PC-3 (cell line): ENCODE measurements at regions not wholly inside any gene's neighbourhood (a gene's known extent, or its start where the extent isn't known, plus 50 kb on each side); places are given as distances from the start of the nearest gene placed in this dataset.
A peak's percentile ranks its signal among the peaks of the same experiment; 100 is the strongest.

Experiments used
- ATAC-seq: fragments of 200-7000 bp; cut with Tn5 transposase; 2 replicates; pipeline ENCODE4 v1.9.1; 2020; ENCODE audit warnings: mild to moderate bottlenecking, moderate library complexity
- BruUV-seq: library from RNA; stranded (reverse); fragments of 400-500 nt; replicated peaks from 2 replicates; lab custom pipeline; 2021; lab: Mats Ljungman, UMichigan
- CTCF ChIA-PET: fragments of 300-600 bp; sonication (Branson Sonifier 250); formaldehyde crosslinking; loops from one replicate; lab custom pipeline; 2022; ENCODE audit warnings: antibody characterized with exemption; lab: Charles Lee
- POLR2A ChIA-PET: fragments of 300-600 bp; sonication (Branson Sonifier 250); formaldehyde crosslinking; loops from one replicate; lab custom pipeline; 2022; ENCODE audit warnings: antibody characterized with exemption; ENCODE audit not compliant: unreplicated experiment; lab: Charles Lee
- DNase-seq: peaks from one replicate; pipeline ENCODE4 v3.0.0-alpha.2; 2015
- H2AFZ ChIP-seq: fragments of 300-600 bp; sonication (generic); 2 replicates; pipeline ENCODE4 v1.6.0; 2016; ENCODE audit warnings: antibody characterized with exemption, low read length
- H3F3A ChIP-seq: fragments of 300-600 bp; sonication (generic); one replicate; pipeline ENCODE4 v1.6.0; 2017; ENCODE audit warnings: antibody characterized with exemption, low read length, control low read depth, mild to moderate bottlenecking; ENCODE audit not compliant: unreplicated experiment
- H3K27ac ChIP-seq: fragments of 300-600 bp; sonication (generic); 2 replicates; pipeline ENCODE4 v1.5.1; 2016; ENCODE audit warnings: mild to moderate bottlenecking, low read length
- H3K27me3 ChIP-seq: fragments of 300-600 bp; sonication (generic); 2 replicates; pipeline ENCODE4 v1.6.1; 2016; ENCODE audit warnings: low read length, mixed read lengths
- H3K36me3 ChIP-seq: fragments of 300-600 bp; sonication (generic); 2 replicates; pipeline ENCODE4 v1.6.1; 2016; ENCODE audit warnings: low read depth, mixed run types, low read length, mixed read lengths
- H3K4me1 ChIP-seq: fragments of 300-600 bp; sonication (generic); 2 replicates; pipeline ENCODE4 v1.5.1; 2016; ENCODE audit warnings: low read length; ENCODE audit not compliant: insufficient read depth
- H3K4me2 ChIP-seq: fragments of 300-600 bp; sonication (generic); 2 replicates; pipeline ENCODE4 v1.6.0; 2016; ENCODE audit warnings: low read length
- H3K4me3 ChIP-seq: fragments of 300-600 bp; sonication (generic); 2 replicates; pipeline ENCODE4 v1.5.1; 2016; ENCODE audit warnings: mild to moderate bottlenecking, low read length, mixed read lengths
- H3K79me2 ChIP-seq: fragments of 300-600 bp; sonication (generic); 2 replicates; pipeline ENCODE4 v1.6.1; 2017; ENCODE audit warnings: low read length, mixed read lengths
- H3K9ac ChIP-seq: fragments of 300-600 bp; sonication (generic); 2 replicates; pipeline ENCODE4 v1.6.0; 2016; ENCODE audit warnings: mild to moderate bottlenecking, low read length
- H3K9me2 ChIP-seq: fragments of 300-600 bp; sonication (generic); replicated peaks from 2 replicates; pipeline ENCODE4 v1.6.1; 2016; ENCODE audit warnings: mixed run types, low read length, mixed read lengths
- H3K9me3 ChIP-seq: fragments of 300-600 bp; sonication (generic); 2 replicates; pipeline ENCODE4 v1.6.1; 2016; ENCODE audit warnings: low read length, mixed read lengths
- H4K20me1 ChIP-seq: fragments of 300-600 bp; sonication (generic); 2 replicates; pipeline ENCODE4 v1.6.1; 2016; ENCODE audit warnings: low read length, mixed read lengths
- EZH2 ChIP-seq: fragments of 300-600 bp; sonication (generic); IDR thresholded peaks from one replicate; pipeline ENCODE4 v1.6.1; 2017; ENCODE audit warnings: antibody characterized with exemption, mild to moderate bottlenecking, low read length; ENCODE audit not compliant: unreplicated experiment
- EZH2phosphoT487 ChIP-seq: fragments of 300-600 bp; sonication (generic); IDR thresholded peaks from 2 replicates; pipeline ENCODE4 v1.6.1; 2018; ENCODE audit warnings: mild to moderate bottlenecking, antibody characterized with exemption, low read length, borderline replicate concordance
- intact Hi-C: fragments of 100-400 bp; cut with micrococcal nuclease; formaldehyde crosslinking; loops from 2 replicates; pipeline ENCODE4 v1.9.0; 2023
- TF ChIP-seq, protein P1 (sequence below): fragments of 300-600 bp; sonication (generic); conservative IDR thresholded peaks from 2 replicates; pipeline ENCODE4 v1.5.1; 2017; ENCODE audit warnings: antibody characterized with exemption, low read depth, mild to moderate bottlenecking, low read length

- ChIA-PET CTCF (no interaction called here), POLR2A (no interaction called here)
- no TSS peak for BruUV-seq
- DNase-seq (peak; percentile 45), ATAC-seq (no peak)
- Histone ChIP-seq H3K36me3 (no peaks in the 10 kb centered on the region), H3K27ac (no peak overlapping the region), H3K9me2 (no peaks in the 10 kb centered on the region), H3K79me2 (no peaks in the 10 kb centered on the region), H3K27me3 (no peaks in the 10 kb centered on the region), H3K4me2 (no peak overlapping the region), H4K20me1 (no peaks in the 10 kb centered on the region), H3F3A (no peaks in the 10 kb centered on the region), H2AFZ (no peak overlapping the region; the same call in 1 of the 2 replicates), H3K9me3 (peaks cover 14% of the 10 kb centered on the region), H3K4me1 (peaks cover 14% of the 10 kb centered on the region), H3K4me3 (no peak overlapping the region), H3K9ac (no peak overlapping the region)
- intact Hi-C loops = no loop called here
- TF ChIP-seq EZH2 = no peak
- TF ChIP-seq, protein P1, sequence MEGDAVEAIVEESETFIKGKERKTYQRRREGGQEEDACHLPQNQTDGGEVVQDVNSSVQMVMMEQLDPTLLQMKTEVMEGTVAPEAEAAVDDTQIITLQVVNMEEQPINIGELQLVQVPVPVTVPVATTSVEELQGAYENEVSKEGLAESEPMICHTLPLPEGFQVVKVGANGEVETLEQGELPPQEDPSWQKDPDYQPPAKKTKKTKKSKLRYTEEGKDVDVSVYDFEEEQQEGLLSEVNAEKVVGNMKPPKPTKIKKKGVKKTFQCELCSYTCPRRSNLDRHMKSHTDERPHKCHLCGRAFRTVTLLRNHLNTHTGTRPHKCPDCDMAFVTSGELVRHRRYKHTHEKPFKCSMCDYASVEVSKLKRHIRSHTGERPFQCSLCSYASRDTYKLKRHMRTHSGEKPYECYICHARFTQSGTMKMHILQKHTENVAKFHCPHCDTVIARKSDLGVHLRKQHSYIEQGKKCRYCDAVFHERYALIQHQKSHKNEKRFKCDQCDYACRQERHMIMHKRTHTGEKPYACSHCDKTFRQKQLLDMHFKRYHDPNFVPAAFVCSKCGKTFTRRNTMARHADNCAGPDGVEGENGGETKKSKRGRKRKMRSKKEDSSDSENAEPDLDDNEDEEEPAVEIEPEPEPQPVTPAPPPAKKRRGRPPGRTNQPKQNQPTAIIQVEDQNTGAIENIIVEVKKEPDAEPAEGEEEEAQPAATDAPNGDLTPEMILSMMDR = no peak
- TF ChIP-seq EZH2phosphoT487 = no peak
Measured at GRCh38 chr10:33732161-33732680, 397.8 kb upstream of the NRP1 start.

DNA sequence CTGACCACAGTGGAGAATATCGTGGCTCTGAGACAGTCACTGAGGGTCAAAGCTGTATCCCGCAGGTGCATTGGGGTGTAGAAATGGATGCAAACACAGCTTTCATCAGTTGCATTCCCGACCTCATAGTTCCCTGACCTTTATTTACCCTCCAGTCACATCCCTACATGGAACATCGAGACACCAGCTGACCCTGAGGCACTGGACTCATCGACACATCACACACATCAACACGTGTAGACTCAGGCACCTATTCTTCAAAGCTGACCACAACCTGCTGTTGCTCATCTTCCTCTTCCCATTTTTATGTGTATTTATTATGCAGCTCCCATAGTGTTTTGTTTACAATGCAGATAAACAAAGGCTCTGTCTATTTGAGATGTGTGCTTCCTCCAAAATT is 396.9 kb upstream of the NRP1 start:
- DNase-seq (peak; percentile 48), ATAC-seq (no peak)
- no peak overlapping the region for H3K27ac ChIP-seq
- TF ChIP-seq EZH2phosphoT487 = no peak
- TF ChIP-seq, protein P1 = no peak
- no peak for TF ChIP-seq EZH2
- no peak overlapping the region for H3K4me2 ChIP-seq
- peaks cover 14% of the 10 kb centered on the region for H3K4me1 ChIP-seq
- no TSS peak for BruUV-seq
- CTCF ChIA-PET = no interaction called here
- no peak overlapping the region for H2AFZ ChIP-seq
- no peaks in the 10 kb centered on the region for H3K79me2 ChIP-seq
- peaks cover 14% of the 10 kb centered on the region for H3K9me3 ChIP-seq
- no peak overlapping the region for H3K9ac ChIP-seq
- H3F3A ChIP-seq = no peaks in the 10 kb centered on the region
- H3K4me3 ChIP-seq = no peak overlapping the region
- intact Hi-C loops = no loop called here
- no peaks in the 10 kb centered on the region for H3K27me3 ChIP-seq
- POLR2A ChIA-PET = no interaction called here
- no peaks in the 10 kb centered on the region for H3K36me3 ChIP-seq
- no peaks in the 10 kb centered on the region for H4K20me1 ChIP-seq
- no peaks in the 10 kb centered on the region for H3K9me2 ChIP-seq

DNA sequence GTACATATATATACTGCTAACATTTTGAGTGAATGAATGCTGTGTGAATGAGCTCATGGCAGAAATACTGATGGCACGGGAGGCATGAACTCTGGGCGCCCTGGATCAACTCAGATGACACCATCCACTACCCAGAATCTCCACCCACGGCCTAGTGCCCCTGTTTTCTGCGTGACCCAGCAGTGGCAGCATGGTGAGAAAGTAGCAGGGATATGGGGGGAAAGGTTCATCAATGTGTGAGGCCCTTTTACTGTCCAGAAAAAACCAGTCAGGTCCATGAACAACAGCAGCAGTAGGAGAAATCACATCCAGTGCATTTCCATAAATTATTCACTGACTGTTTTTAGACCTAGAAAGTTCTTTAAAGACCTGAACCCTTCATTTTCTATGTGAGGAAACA is 391.0 kb upstream of the NRP1 start:
- ChIA-PET POLR2A (interaction anchor here (0.5 kb wide), 1 partner anchor 391 kb away, joined by 15 read pairs; the partner anchor contains the start of gene NRP1), CTCF (interaction anchor here (0.6 kb wide), 1 partner anchor 181 kb away, joined by 3 read pairs; no protein-coding TSS in a partner anchor)
- DNase-seq (no peak), ATAC-seq (no peak)
- no peak overlapping the region for H3K9ac ChIP-seq
- BruUV-seq = no TSS peak
- H4K20me1 ChIP-seq = no peaks in the 10 kb centered on the region
- no peaks in the 10 kb centered on the region for H3K27me3 ChIP-seq
- no peak overlapping the region for H3K4me2 ChIP-seq
- peaks cover 12% of the 10 kb centered on the region for H3K4me1 ChIP-seq
- TF ChIP-seq EZH2phosphoT487 = no peak
- TF ChIP-seq, protein P1 = no peak
- no peak for TF ChIP-seq EZH2
- no peak overlapping the region for H2AFZ ChIP-seq
- no peaks in the 10 kb centered on the region for H3K79me2 ChIP-seq
- H3K9me3 ChIP-seq = peaks cover 20% of the 10 kb centered on the region
- no peaks in the 10 kb centered on the region for H3F3A ChIP-seq
- H3K4me3 ChIP-seq = no peak overlapping the region
- peaks cover 2% of the 10 kb centered on the region; the same call in 1 of the 2 replicates for H3K36me3 ChIP-seq
- H3K27ac ChIP-seq = no peak overlapping the region
- intact Hi-C loops = no loop called here
- H3K9me2 ChIP-seq = no peaks in the 10 kb centered on the region
